HG02571 (cell line): ENCODE measurements at regions not wholly inside any gene's neighbourhood (a gene's known extent, or its start where the extent isn't known, plus 50 kb on each side); places are given as distances from the start of the nearest gene placed in this dataset.

Experiments used
- ATAC-seq: cut with Tn5 transposase; IDR thresholded peaks from one replicate; pipeline ENCODE4 v1.9.1; 2021; ENCODE audit warnings: mild to moderate bottlenecking, moderate library complexity; ENCODE audit not compliant: unreplicated experiment

GRCh38 chr20:22781869-22782268, 197.5 kb upstream of the FOXA2 start:
- no peak for ATAC-seq

GRCh38 chr20:22789676-22790075, 205.3 kb upstream of the FOXA2 start:
- no peak for ATAC-seq

GRCh38 chr20:22791396-22791795, 207.0 kb upstream of the FOXA2 start:
- ATAC-seq, result no peak

- no peak for ATAC-seq
These were observed 207.6 kb upstream of the FOXA2 start for GRCh38 chr20:22791877-22792525.

- no peak for ATAC-seq
These were observed 209.8 kb upstream of the FOXA2 start for GRCh38 chr20:22794200-22794599.

- ATAC-seq, result no peak
These were observed 211.1 kb upstream of the FOXA2 start for GRCh38 chr20:22795433-22795832.

- ATAC-seq, result no peak
These were observed 211.5 kb upstream of the FOXA2 start for GRCh38 chr20:22795871-22796270.

GRCh38 chr20:22796469-22797077, 212.2 kb upstream of the FOXA2 start:
- ATAC-seq, result no peak

- ATAC-seq, result no peak
These were observed 212.7 kb upstream of the FOXA2 start for GRCh38 chr20:22797103-22797502.

GRCh38 chr20:22799687-22800086, 215.3 kb upstream of the FOXA2 start:
- no peak for ATAC-seq

- no peak for ATAC-seq
These were observed 215.8 kb upstream of the FOXA2 start for GRCh38 chr20:22800129-22800528.

- ATAC-seq, result no peak
These were observed 217.2 kb upstream of the FOXA2 start for GRCh38 chr20:22801528-22801927.

- ATAC-seq, result no peak
These were observed 217.9 kb upstream of the FOXA2 start for GRCh38 chr20:22802296-22802695.

- no peak for ATAC-seq
These were observed 220.8 kb upstream of the FOXA2 start for GRCh38 chr20:22805219-22805618.

GRCh38 chr20:22805996-22806395, 221.6 kb upstream of the FOXA2 start:
- no peak for ATAC-seq

GRCh38 chr20:22807045-22807444, 222.7 kb upstream of the FOXA2 start:
- no peak for ATAC-seq

- no peak for ATAC-seq
These were observed 223.4 kb upstream of the FOXA2 start for GRCh38 chr20:22807646-22808244.

- no peak for ATAC-seq
These were observed 224.3 kb upstream of the FOXA2 start for GRCh38 chr20:22808628-22809027.

GRCh38 chr20:22810030-22810429, 225.1 kb upstream of the SSTR4 start:
- no peak for ATAC-seq

- no peak for ATAC-seq
These were observed 224.2 kb upstream of the SSTR4 start for GRCh38 chr20:22810626-22811569.

GRCh38 chr20:22814471-22815205, 220.5 kb upstream of the SSTR4 start:
- ATAC-seq, result no peak
